NB4 (cell line): ENCODE measurements at regions not wholly inside any gene's neighbourhood (a gene's known extent, or its start where the extent isn't known, plus 50 kb on each side); places are given as distances from the start of the nearest gene placed in this dataset.

Experiments used
- POLR2A ChIP-seq: IDR thresholded peaks from 2 replicates; pipeline ENCODE4 v1.6.1; 2011; ENCODE audit warnings: mild to moderate bottlenecking; ENCODE audit not compliant: insufficient read length; ENCODE audit errors: extremely low read depth
- TF ChIP-seq, protein P1 (sequence below): IDR thresholded peaks from one replicate; pipeline ENCODE4 v1.5.1; 2012; ENCODE audit warnings: low read depth, low read length

- TF ChIP-seq, protein P1, sequence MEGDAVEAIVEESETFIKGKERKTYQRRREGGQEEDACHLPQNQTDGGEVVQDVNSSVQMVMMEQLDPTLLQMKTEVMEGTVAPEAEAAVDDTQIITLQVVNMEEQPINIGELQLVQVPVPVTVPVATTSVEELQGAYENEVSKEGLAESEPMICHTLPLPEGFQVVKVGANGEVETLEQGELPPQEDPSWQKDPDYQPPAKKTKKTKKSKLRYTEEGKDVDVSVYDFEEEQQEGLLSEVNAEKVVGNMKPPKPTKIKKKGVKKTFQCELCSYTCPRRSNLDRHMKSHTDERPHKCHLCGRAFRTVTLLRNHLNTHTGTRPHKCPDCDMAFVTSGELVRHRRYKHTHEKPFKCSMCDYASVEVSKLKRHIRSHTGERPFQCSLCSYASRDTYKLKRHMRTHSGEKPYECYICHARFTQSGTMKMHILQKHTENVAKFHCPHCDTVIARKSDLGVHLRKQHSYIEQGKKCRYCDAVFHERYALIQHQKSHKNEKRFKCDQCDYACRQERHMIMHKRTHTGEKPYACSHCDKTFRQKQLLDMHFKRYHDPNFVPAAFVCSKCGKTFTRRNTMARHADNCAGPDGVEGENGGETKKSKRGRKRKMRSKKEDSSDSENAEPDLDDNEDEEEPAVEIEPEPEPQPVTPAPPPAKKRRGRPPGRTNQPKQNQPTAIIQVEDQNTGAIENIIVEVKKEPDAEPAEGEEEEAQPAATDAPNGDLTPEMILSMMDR: no peak
- TF ChIP-seq POLR2A: no peak
Observed at GRCh38 chrX:125520029-125520428, 200.4 kb downstream of the TEX13C start.
